GM23338 (cell line): ENCODE measurements at regions not wholly inside any gene's neighbourhood (a gene's known extent, or its start where the extent isn't known, plus 50 kb on each side); places are given as distances from the start of the nearest gene placed in this dataset.

Experiments
- CREB1 ChIP-seq: fragments of 250-450 bp; sonication (Bioruptor Pico); IDR thresholded peaks from 2 replicates; pipeline ENCODE4 v1.5.0; 2020; ENCODE audit warnings: low read depth, mild to moderate bottlenecking, moderate library complexity
- ETS1 ChIP-seq: IDR thresholded peaks from 2 replicates; pipeline ENCODE4 v1.6.1; 2016; ENCODE audit warnings: antibody characterized with exemption
- EZH2 ChIP-seq: fragments of 200-600 bp; sonication (generic); IDR thresholded peaks from one replicate; pipeline ENCODE4 v1.8.0; 2017; ENCODE audit warnings: antibody characterized with exemption, mild to moderate bottlenecking, low read depth; ENCODE audit not compliant: unreplicated experiment
- EZH2phosphoT487 ChIP-seq: fragments of 200-600 bp; sonication (generic); IDR thresholded peaks from one replicate; pipeline ENCODE4 v1.8.1; 2018; ENCODE audit warnings: antibody characterized with exemption; ENCODE audit not compliant: unreplicated experiment
- JUNB ChIP-seq: IDR thresholded peaks from one replicate; pipeline ENCODE4 v1.6.1; 2016; ENCODE audit warnings: antibody characterized with exemption; ENCODE audit not compliant: unreplicated experiment
- NANOG ChIP-seq: IDR thresholded peaks from 2 replicates; pipeline ENCODE4 v1.6.1; 2016; ENCODE audit warnings: antibody characterized with exemption, borderline replicate concordance
- POLR2AphosphoS5 ChIP-seq: IDR thresholded peaks from 2 replicates; pipeline ENCODE4 v1.6.1; 2016; ENCODE audit warnings: antibody characterized with exemption, low read depth
- STAT1 ChIP-seq: IDR thresholded peaks from one replicate; pipeline ENCODE4 v1.6.1; 2016; ENCODE audit warnings: antibody characterized with exemption; ENCODE audit not compliant: unreplicated experiment
- ZNF331 ChIP-seq: fragments of 250-450 bp; sonication (Bioruptor Pico); IDR thresholded peaks from 2 replicates; pipeline ENCODE4 v1.5.0; 2020; ENCODE audit warnings: low read depth, mild to moderate bottlenecking, moderate library complexity
- ZNF462 ChIP-seq: fragments of 250-450 bp; sonication (Bioruptor Pico); IDR thresholded peaks from 2 replicates; pipeline ENCODE4 v1.5.0; 2020; ENCODE audit warnings: mild to moderate bottlenecking, moderate library complexity
- TF ChIP-seq, protein P1 (sequence below), 2 experiments: fragments of 200-600 bp in 1 of 2; sonication (generic) in 1 of 2; conservative IDR thresholded peaks; 2 replicates each; pipeline versions ENCODE4 v1.5.1 to v1.6.1; 2016 to 2017; ENCODE audit warnings: antibody characterized with exemption in 2 of 2, low read depth in 2 of 2, mild to moderate bottlenecking in 2 of 2, moderate library complexity in 1 of 2
- TF ChIP-seq, protein P2 (sequence below): IDR thresholded peaks from one replicate; pipeline ENCODE4 v1.6.1; 2018; ENCODE audit warnings: antibody characterized with exemption; ENCODE audit not compliant: unreplicated experiment

DNA sequence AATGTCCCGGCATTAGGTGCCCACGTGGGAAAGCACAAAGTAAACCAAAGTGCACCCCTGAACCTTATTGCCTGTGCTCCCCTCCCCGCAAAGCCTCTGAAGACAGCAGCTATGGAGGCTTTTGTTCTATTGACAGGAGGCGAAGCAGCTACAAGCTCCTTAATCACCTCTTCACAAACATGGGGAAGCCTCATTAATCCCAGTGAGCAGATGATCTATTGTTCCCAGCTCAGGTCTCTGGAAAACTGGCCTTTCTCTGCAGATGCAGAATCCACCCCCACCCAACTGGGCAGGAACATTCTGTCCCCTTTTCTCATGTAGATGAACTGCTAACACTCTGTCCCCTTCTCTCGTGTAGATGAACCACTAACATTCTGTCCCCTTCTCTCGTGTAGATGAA lies 190.5 kb upstream of the CSF3R start:
- TF ChIP-seq, protein P1, sequence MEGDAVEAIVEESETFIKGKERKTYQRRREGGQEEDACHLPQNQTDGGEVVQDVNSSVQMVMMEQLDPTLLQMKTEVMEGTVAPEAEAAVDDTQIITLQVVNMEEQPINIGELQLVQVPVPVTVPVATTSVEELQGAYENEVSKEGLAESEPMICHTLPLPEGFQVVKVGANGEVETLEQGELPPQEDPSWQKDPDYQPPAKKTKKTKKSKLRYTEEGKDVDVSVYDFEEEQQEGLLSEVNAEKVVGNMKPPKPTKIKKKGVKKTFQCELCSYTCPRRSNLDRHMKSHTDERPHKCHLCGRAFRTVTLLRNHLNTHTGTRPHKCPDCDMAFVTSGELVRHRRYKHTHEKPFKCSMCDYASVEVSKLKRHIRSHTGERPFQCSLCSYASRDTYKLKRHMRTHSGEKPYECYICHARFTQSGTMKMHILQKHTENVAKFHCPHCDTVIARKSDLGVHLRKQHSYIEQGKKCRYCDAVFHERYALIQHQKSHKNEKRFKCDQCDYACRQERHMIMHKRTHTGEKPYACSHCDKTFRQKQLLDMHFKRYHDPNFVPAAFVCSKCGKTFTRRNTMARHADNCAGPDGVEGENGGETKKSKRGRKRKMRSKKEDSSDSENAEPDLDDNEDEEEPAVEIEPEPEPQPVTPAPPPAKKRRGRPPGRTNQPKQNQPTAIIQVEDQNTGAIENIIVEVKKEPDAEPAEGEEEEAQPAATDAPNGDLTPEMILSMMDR (conservative IDR thresholded peaks at IDR 0.05; ENCODE audit: low read depth in 2 of 2), result no peak
- TF ChIP-seq POLR2AphosphoS5, result no peak
- TF ChIP-seq EZH2phosphoT487, result no peak
- no peak for TF ChIP-seq JUNB
- TF ChIP-seq, protein P2, sequence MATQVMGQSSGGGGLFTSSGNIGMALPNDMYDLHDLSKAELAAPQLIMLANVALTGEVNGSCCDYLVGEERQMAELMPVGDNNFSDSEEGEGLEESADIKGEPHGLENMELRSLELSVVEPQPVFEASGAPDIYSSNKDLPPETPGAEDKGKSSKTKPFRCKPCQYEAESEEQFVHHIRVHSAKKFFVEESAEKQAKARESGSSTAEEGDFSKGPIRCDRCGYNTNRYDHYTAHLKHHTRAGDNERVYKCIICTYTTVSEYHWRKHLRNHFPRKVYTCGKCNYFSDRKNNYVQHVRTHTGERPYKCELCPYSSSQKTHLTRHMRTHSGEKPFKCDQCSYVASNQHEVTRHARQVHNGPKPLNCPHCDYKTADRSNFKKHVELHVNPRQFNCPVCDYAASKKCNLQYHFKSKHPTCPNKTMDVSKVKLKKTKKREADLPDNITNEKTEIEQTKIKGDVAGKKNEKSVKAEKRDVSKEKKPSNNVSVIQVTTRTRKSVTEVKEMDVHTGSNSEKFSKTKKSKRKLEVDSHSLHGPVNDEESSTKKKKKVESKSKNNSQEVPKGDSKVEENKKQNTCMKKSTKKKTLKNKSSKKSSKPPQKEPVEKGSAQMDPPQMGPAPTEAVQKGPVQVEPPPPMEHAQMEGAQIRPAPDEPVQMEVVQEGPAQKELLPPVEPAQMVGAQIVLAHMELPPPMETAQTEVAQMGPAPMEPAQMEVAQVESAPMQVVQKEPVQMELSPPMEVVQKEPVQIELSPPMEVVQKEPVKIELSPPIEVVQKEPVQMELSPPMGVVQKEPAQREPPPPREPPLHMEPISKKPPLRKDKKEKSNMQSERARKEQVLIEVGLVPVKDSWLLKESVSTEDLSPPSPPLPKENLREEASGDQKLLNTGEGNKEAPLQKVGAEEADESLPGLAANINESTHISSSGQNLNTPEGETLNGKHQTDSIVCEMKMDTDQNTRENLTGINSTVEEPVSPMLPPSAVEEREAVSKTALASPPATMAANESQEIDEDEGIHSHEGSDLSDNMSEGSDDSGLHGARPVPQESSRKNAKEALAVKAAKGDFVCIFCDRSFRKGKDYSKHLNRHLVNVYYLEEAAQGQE, result no peak
- no peak for TF ChIP-seq CREB1 (CRISPR knock-in tag)
- no peak for TF ChIP-seq EZH2
- TF ChIP-seq ETS1, result no peak
- no peak for TF ChIP-seq ZNF331
- no peak for TF ChIP-seq NANOG
- no peak for TF ChIP-seq STAT1
- TF ChIP-seq ZNF462 (CRISPR knock-in tag), result no peak
